ENCODE measurements at regions not wholly inside any gene's neighbourhood (a gene's known extent, or its start where the extent isn't known, plus 50 kb on each side); places are given as distances from the start of the nearest gene placed in this dataset.

- no peaks in the 10 kb centered on the region for H3K27me3 ChIP-seq (replicated peaks; ENCODE audit: control insufficient read depth, insufficient read depth, low read length)
- no peak for TF ChIP-seq CTCF (IDR thresholded peaks at IDR 0.05; ENCODE audit: insufficient read depth, low read length, poor library complexity, severe bottlenecking)
- no peak overlapping the region for H3K4me3 ChIP-seq (replicated peaks; ENCODE audit: low read depth, low read length)
- H3K36me3 ChIP-seq (ENCODE audit: control insufficient read depth, insufficient read depth, low read length): no peaks in the 10 kb centered on the region
- no peak for DNase-seq (ENCODE audit: extremely low read depth, insufficient read length)
Observed at GRCh38 chr4:143089847-143090246, 94.9 kb upstream of the USP38 start.

GRCh38 chr4:143091862-143092261 lies 92.9 kb upstream of the USP38 start:
- Histone ChIP-seq H3K36me3 (ENCODE audit: control insufficient read depth, insufficient read depth, low read length) (no peaks in the 10 kb centered on the region), H3K27me3 (replicated peaks; ENCODE audit: control insufficient read depth, insufficient read depth, low read length) (no peaks in the 10 kb centered on the region), H3K4me3 (replicated peaks; ENCODE audit: low read depth, low read length) (no peak overlapping the region)
- no peak for DNase-seq (ENCODE audit: extremely low read depth, insufficient read length)
- no peak for TF ChIP-seq CTCF (IDR thresholded peaks at IDR 0.05; ENCODE audit: insufficient read depth, low read length, poor library complexity, severe bottlenecking)

- Histone ChIP-seq H3K27me3 (replicated peaks; ENCODE audit: control insufficient read depth, insufficient read depth, low read length) (no peaks in the 10 kb centered on the region), H3K36me3 (ENCODE audit: control insufficient read depth, insufficient read depth, low read length) (no peaks in the 10 kb centered on the region), H3K4me3 (replicated peaks; ENCODE audit: low read depth, low read length) (no peak overlapping the region)
- DNase-seq (ENCODE audit: extremely low read depth, insufficient read length): no peak
- TF ChIP-seq CTCF (IDR thresholded peaks at IDR 0.05; ENCODE audit: insufficient read depth, low read length, poor library complexity, severe bottlenecking): no peak
Observed at GRCh38 chr4:143095447-143095846, 89.3 kb upstream of the USP38 start.

GRCh38 chr4:143097751-143098150 lies 87.0 kb upstream of the USP38 start:
- no peaks in the 10 kb centered on the region for H3K27me3 ChIP-seq (replicated peaks; ENCODE audit: control insufficient read depth, insufficient read depth, low read length)
- TF ChIP-seq CTCF (IDR thresholded peaks at IDR 0.05; ENCODE audit: insufficient read depth, low read length, poor library complexity, severe bottlenecking): no peak
- no peak for DNase-seq (ENCODE audit: extremely low read depth, insufficient read length)
- H3K4me3 ChIP-seq (replicated peaks; ENCODE audit: low read depth, low read length): no peak overlapping the region
- no peaks in the 10 kb centered on the region for H3K36me3 ChIP-seq (ENCODE audit: control insufficient read depth, insufficient read depth, low read length)

- DNase-seq (ENCODE audit: extremely low read depth, insufficient read length): no peak
- no peak overlapping the region for H3K4me3 ChIP-seq (replicated peaks; ENCODE audit: low read depth, low read length)
- no peaks in the 10 kb centered on the region for H3K36me3 ChIP-seq (ENCODE audit: control insufficient read depth, insufficient read depth, low read length)
- H3K27me3 ChIP-seq (replicated peaks; ENCODE audit: control insufficient read depth, insufficient read depth, low read length): no peaks in the 10 kb centered on the region
- no peak for TF ChIP-seq CTCF (IDR thresholded peaks at IDR 0.05; ENCODE audit: insufficient read depth, low read length, poor library complexity, severe bottlenecking)
Observed at GRCh38 chr4:143099693-143100092, 85.0 kb upstream of the USP38 start.

GRCh38 chr4:143109376-143109775 lies 75.3 kb upstream of the USP38 start:
- Histone ChIP-seq H3K4me3 (replicated peaks; ENCODE audit: low read depth, low read length) (no peak overlapping the region), H3K27me3 (replicated peaks; ENCODE audit: control insufficient read depth, insufficient read depth, low read length) (no peaks in the 10 kb centered on the region), H3K36me3 (ENCODE audit: control insufficient read depth, insufficient read depth, low read length) (no peaks in the 10 kb centered on the region)
- DNase-seq (ENCODE audit: extremely low read depth, insufficient read length): no peak
- TF ChIP-seq CTCF (IDR thresholded peaks at IDR 0.05; ENCODE audit: insufficient read depth, low read length, poor library complexity, severe bottlenecking): no peak
